ENCODE measurements at regions not wholly inside any gene's neighbourhood (a gene's known extent, or its start where the extent isn't known, plus 50 kb on each side); places are given as distances from the start of the nearest gene placed in this dataset.

GRCh38 chr4:79687006-79687405, 279.0 kb upstream of the GK2 start:
- H3K27me3 ChIP-seq (replicated peaks; ENCODE audit: control insufficient read depth, insufficient read depth, low read length), result no peaks in the 10 kb centered on the region
- Mint-ChIP-seq H3K9me3 (ENCODE audit: unreplicated experiment) (no peaks in the 10 kb centered on the region), H3K27ac (ENCODE audit: unreplicated experiment) (no peak overlapping the region), H3K4me1 (ENCODE audit: low read depth, unreplicated experiment) (no peaks in the 10 kb centered on the region), H3K27me3 (ENCODE audit: insufficient read depth, unreplicated experiment) (peaks cover 3% of the 10 kb centered on the region), H3K4me3 (ENCODE audit: unreplicated experiment) (no peak overlapping the region), H3K36me3 (ENCODE audit: insufficient read depth, unreplicated experiment) (no peaks in the 10 kb centered on the region)
- TF ChIP-seq CTCF (IDR thresholded peaks at IDR 0.05; ENCODE audit: insufficient read depth in 1 of 2, low read depth in 1 of 2, low read length in 1 of 2, severe bottlenecking in 1 of 2, unreplicated experiment in 1 of 2), result no peak
- POLR2A ChIA-PET, result no interaction called here
- BruUV-seq (replicated peaks), result no TSS peak
- no peaks in the 10 kb centered on the region for H3K9me3 ChIP-seq
- DNase-seq, result no peak
- CTCF ChIA-PET, result no interaction called here
- H3K36me3 ChIP-seq (ENCODE audit: control insufficient read depth, insufficient read depth, low read length), result no peaks in the 10 kb centered on the region
- intact Hi-C loops (cut with micrococcal nuclease; ENCODE audit: unreplicated experiment), result loop anchor here (10.0 kb wide), 1 partner anchor 732 kb away; no protein-coding TSS in a partner anchor
- no peaks in the 10 kb centered on the region for H3K4me1 ChIP-seq
- H3K4me3 ChIP-seq (ENCODE audit: low read depth, low read length), result no peak overlapping the region

- H3K36me3 Mint-ChIP-seq (ENCODE audit: insufficient read depth, unreplicated experiment), result no peaks in the 10 kb centered on the region
- no peak for TF ChIP-seq CTCF (IDR thresholded peaks at IDR 0.05; ENCODE audit: insufficient read depth in 1 of 2, low read depth in 1 of 2, low read length in 1 of 2, severe bottlenecking in 1 of 2, unreplicated experiment in 1 of 2)
- BruUV-seq (replicated peaks), result no TSS peak
- Histone ChIP-seq H3K9me3 (no peaks in the 10 kb centered on the region), H3K27me3 (replicated peaks; ENCODE audit: control insufficient read depth, insufficient read depth, low read length) (no peaks in the 10 kb centered on the region), H3K4me1 (no peaks in the 10 kb centered on the region), H3K36me3 (ENCODE audit: control insufficient read depth, insufficient read depth, low read length) (no peaks in the 10 kb centered on the region), H3K4me3 (ENCODE audit: low read depth, low read length) (no peak overlapping the region)
- no peak overlapping the region for H3K4me3 Mint-ChIP-seq (ENCODE audit: unreplicated experiment)
- no peaks in the 10 kb centered on the region for H3K4me1 Mint-ChIP-seq (ENCODE audit: low read depth, unreplicated experiment)
- ChIA-PET CTCF (no interaction called here), POLR2A (no interaction called here)
- H3K9me3 Mint-ChIP-seq (ENCODE audit: unreplicated experiment), result no peaks in the 10 kb centered on the region
- DNase-seq, result no peak
- H3K27me3 Mint-ChIP-seq (ENCODE audit: insufficient read depth, unreplicated experiment), result peaks cover 3% of the 10 kb centered on the region
- intact Hi-C loops (cut with micrococcal nuclease; ENCODE audit: unreplicated experiment), result loop anchor here (10.0 kb wide), 1 partner anchor 731 kb away; no protein-coding TSS in a partner anchor
- H3K27ac Mint-ChIP-seq (ENCODE audit: unreplicated experiment), result no peak overlapping the region
These were observed 277.5 kb upstream of the GK2 start for GRCh38 chr4:79685542-79685941.

- H3K27me3 Mint-ChIP-seq (ENCODE audit: insufficient read depth, unreplicated experiment), result peaks cover 3% of the 10 kb centered on the region
- ChIA-PET CTCF (no interaction called here), POLR2A (no interaction called here)
- Histone ChIP-seq H3K4me1 (no peaks in the 10 kb centered on the region), H3K4me3 (ENCODE audit: low read depth, low read length) (no peak overlapping the region), H3K27me3 (replicated peaks; ENCODE audit: control insufficient read depth, insufficient read depth, low read length) (no peaks in the 10 kb centered on the region), H3K36me3 (ENCODE audit: control insufficient read depth, insufficient read depth, low read length) (no peaks in the 10 kb centered on the region), H3K9me3 (no peaks in the 10 kb centered on the region)
- no peak for DNase-seq
- no peaks in the 10 kb centered on the region for H3K9me3 Mint-ChIP-seq (ENCODE audit: unreplicated experiment)
- H3K36me3 Mint-ChIP-seq (ENCODE audit: insufficient read depth, unreplicated experiment), result no peaks in the 10 kb centered on the region
- no peaks in the 10 kb centered on the region for H3K4me1 Mint-ChIP-seq (ENCODE audit: low read depth, unreplicated experiment)
- no peak overlapping the region for H3K27ac Mint-ChIP-seq (ENCODE audit: unreplicated experiment)
- H3K4me3 Mint-ChIP-seq (ENCODE audit: unreplicated experiment), result no peak overlapping the region
- no peak for TF ChIP-seq CTCF (IDR thresholded peaks at IDR 0.05; ENCODE audit: insufficient read depth in 1 of 2, low read depth in 1 of 2, low read length in 1 of 2, severe bottlenecking in 1 of 2, unreplicated experiment in 1 of 2)
- intact Hi-C loops (cut with micrococcal nuclease; ENCODE audit: unreplicated experiment), result loop anchor here (10.0 kb wide), 1 partner anchor 730 kb away; no protein-coding TSS in a partner anchor
- BruUV-seq (replicated peaks), result no TSS peak
These were observed 276.5 kb upstream of the GK2 start for GRCh38 chr4:79684516-79684915.
